Small intestine (tissue), 7 donors: ENCODE measurements at regions not wholly inside any gene's neighbourhood (a gene's known extent, or its start where the extent isn't known, plus 50 kb on each side); places are given as distances from the start of the nearest gene placed in this dataset.

Source experiments
- DNase-seq, 2 donors: peaks; one replicate each; pipeline versions ENCODE4 v3.0.0 to v3.0.0-alpha.2; 2013
- FAIRE-seq: peaks from 2 replicates; lab custom pipeline; 2012; peaks lifted over from hg19 to GRCh38; lab: Jason Lieb, UNC
- H3K27ac ChIP-seq, 3 donors: one replicate each; pipeline ENCODE4 v1.5.1; 2013; ENCODE audit warnings: low read length in 2 of 3, mild to moderate bottlenecking in 2 of 3, control low read depth in 1 of 3, inconsistent platforms in 1 of 3, low read depth in 1 of 3, moderate library complexity in 1 of 3
- H3K27me3 ChIP-seq, 3 donors: one replicate each; pipeline ENCODE4 v1.6.1; 2013; ENCODE audit warnings: low read length in 3 of 3, inconsistent platforms in 1 of 3; ENCODE audit not compliant: control insufficient read depth in 3 of 3, insufficient read depth in 3 of 3
- H3K36me3 ChIP-seq, 3 donors: one replicate each; pipeline ENCODE4 v1.6.1; 2013; ENCODE audit warnings: low read length in 3 of 3, inconsistent platforms in 1 of 3, low read depth in 1 of 3, mild to moderate bottlenecking in 1 of 3, moderate library complexity in 1 of 3; ENCODE audit not compliant: control insufficient read depth in 3 of 3, insufficient read depth in 2 of 3
- H3K4me1 ChIP-seq, 3 donors: one replicate each; pipeline ENCODE4 v1.6.1; 2013; ENCODE audit warnings: low read length in 2 of 3, inconsistent platforms in 1 of 3, low read depth in 1 of 3, mild to moderate bottlenecking in 1 of 3, moderate library complexity in 1 of 3; ENCODE audit not compliant: control insufficient read depth in 3 of 3, insufficient read depth in 2 of 3
- H3K4me3 ChIP-seq, 3 donors: one replicate each; pipeline ENCODE4 v1.5.1; 2013; ENCODE audit warnings: low read length in 3 of 3, control low read depth in 1 of 3, inconsistent platforms in 1 of 3, low read depth in 1 of 3, mild to moderate bottlenecking in 1 of 3, moderate library complexity in 1 of 3
- H3K9me3 ChIP-seq, 2 donors: one replicate each; pipeline ENCODE4 v1.6.1; 2013; ENCODE audit warnings: low read depth in 1 of 2, low read length in 1 of 2; ENCODE audit not compliant: control insufficient read depth in 2 of 2, insufficient read depth in 1 of 2
- WGBS, 3 donors: extraction: QIAGEN DNeasy Blood & Tissue Kit; methylation state at CpG; one replicate each; pipeline ENCODE4 v1.1.7; 2013; 5-methylcytosine and 5-hydroxymethylcytosine counted together
- donor health status: healthy with polysubstance abuse.
- donor health status: control.
- donor health status: control.
- donor health status: Bipolar disorder and iron deficiency.
- donor health status: healthy.

DNA sequence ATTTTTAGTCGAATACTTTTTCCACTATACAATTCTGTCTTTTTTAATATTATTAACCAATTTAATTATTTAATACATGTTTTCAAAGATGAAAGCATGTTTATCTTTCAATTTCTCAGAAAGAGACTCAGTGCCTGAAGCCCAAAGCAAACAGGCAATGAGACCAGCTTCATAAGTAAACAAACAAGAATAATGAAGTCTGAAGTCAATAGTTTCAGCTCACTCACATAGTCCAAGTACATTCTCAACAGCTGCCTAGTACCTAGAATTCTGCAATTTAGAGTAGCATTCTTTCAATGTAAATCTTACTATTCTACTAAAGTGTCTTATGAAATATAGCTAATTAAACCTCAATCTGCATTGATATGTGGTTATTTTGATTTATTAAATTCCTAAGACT is 626.5 kb upstream of the NRSN1 start:
- Histone ChIP-seq H3K36me3 (no peaks in the 10 kb centered on the region), H3K4me3 (no peak overlapping the region), H3K27ac (no peak overlapping the region), H3K27me3 (no peaks in the 10 kb centered on the region), H3K9me3 (no peaks in the 10 kb centered on the region), H3K4me1 (no peaks in the 10 kb centered on the region)
- FAIRE-seq (no peak), DNase-seq (no peak)
- 74 to 84% (median 81%) methylated on average over 1 of the region's 1 CpG for WGBS, 3 donors

DNA sequence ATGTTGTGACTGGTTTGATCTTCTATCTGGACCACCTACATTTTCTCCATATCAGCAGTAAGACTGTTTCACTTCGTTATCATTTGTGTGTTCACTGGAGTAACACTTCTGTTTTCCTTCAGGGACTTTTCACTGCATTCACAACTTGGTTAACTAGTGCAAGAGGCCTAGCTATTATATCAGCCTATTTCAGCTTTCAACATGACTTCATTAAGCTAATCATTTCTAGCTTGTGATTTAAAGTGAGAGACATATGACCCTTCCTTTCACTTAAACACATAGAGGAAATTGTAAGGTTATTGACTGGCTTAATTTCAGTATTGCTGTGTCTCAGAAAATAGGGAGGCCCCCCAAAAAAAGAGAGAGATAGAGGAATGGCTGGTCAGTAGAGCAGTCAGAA is 622.8 kb upstream of the NRSN1 start:
- no peaks in the 10 kb centered on the region for H3K9me3 ChIP-seq

DNA sequence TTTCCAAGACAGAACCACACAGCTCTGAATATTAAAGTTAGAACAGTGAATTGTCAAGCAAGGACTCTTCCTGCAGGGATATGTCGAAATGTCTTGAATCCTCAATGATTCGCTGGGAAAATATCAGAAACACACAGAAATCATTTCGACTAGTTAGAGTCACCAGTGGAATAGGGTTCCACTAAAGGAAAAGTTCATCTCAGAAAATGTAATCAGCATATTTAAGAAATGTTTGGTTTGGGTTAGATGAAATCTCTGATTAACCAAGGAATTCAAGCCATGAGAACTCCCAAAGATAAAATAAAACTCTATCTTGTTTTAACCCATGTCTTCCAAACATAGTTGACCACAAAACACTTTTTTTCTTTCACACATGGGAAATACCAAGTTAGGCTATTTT is 621.0 kb upstream of the NRSN1 start:
- H3K9me3 ChIP-seq, result no peaks in the 10 kb centered on the region
- 81 to 88% (median 85%) methylated on average over 3 of the region's 3 CpGs for WGBS, 3 donors
- DNase-seq (no peak), FAIRE-seq (no peak)
- H3K27me3 ChIP-seq, result no peaks in the 10 kb centered on the region
- no peak overlapping the region for H3K27ac ChIP-seq
- H3K36me3 ChIP-seq, result no peaks in the 10 kb centered on the region
- no peak overlapping the region for H3K4me3 ChIP-seq
- no peaks in the 10 kb centered on the region for H3K4me1 ChIP-seq

More for the DNA sequence above, 622.8 kb upstream of the NRSN1 start:
- Histone ChIP-seq H3K27ac (no peak overlapping the region), H3K36me3 (no peaks in the 10 kb centered on the region), H3K4me1 (no peaks in the 10 kb centered on the region), H3K4me3 (no peak overlapping the region), H3K27me3 (no peaks in the 10 kb centered on the region)
- FAIRE-seq, result no peak
- DNase-seq, result no peak
- WGBS, 3 donors, result 25 to 69% (median 29%) methylated on average over 1 of the region's 1 CpG

- FAIRE-seq, result no peak
- H3K4me3 ChIP-seq, result no peak overlapping the region
- no peaks in the 10 kb centered on the region for H3K4me1 ChIP-seq
- no peaks in the 10 kb centered on the region for H3K27me3 ChIP-seq
- WGBS, 3 donors, result 31 to 62% (median 39%) methylated on average over 2 of the region's 2 CpGs
- no peak overlapping the region for H3K27ac ChIP-seq
- no peaks in the 10 kb centered on the region for H3K9me3 ChIP-seq
- H3K36me3 ChIP-seq, result no peaks in the 10 kb centered on the region
- DNase-seq, result no peak
Measured at GRCh38 chr6:23510778-23511510, 615.1 kb upstream of the NRSN1 start.

DNA sequence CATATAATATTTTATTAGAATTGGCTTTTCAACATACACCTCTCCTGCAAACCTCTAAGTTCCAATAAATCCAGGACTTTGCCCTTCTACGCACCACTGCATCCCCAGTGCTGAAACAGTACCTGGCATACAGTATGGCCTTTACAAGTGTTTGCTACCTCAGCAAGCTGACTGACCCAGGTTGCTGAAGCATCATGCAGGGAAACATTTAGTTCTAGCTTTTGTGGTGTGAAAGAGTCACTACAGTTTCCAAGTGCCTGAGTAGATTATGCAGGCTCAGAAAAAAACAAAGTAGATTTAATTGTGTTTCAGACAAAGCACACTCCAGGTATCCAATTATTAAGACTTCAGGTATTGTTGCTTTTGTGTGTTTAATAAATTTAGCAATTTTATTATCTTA is 614.2 kb upstream of the NRSN1 start:
- 66 to 89% (median 77%) methylated on average over 1 of the region's 1 CpG for WGBS, 3 donors
- Histone ChIP-seq H3K36me3 (no peaks in the 10 kb centered on the region), H3K4me1 (no peaks in the 10 kb centered on the region), H3K27me3 (no peaks in the 10 kb centered on the region), H3K4me3 (no peak overlapping the region), H3K27ac (no peak overlapping the region), H3K9me3 (no peaks in the 10 kb centered on the region)
- no peak for DNase-seq
- no peak for FAIRE-seq

- Histone ChIP-seq H3K4me3 (no peak overlapping the region), H3K27ac (no peak overlapping the region), H3K27me3 (no peaks in the 10 kb centered on the region), H3K9me3 (no peaks in the 10 kb centered on the region), H3K36me3 (no peaks in the 10 kb centered on the region), H3K4me1 (no peaks in the 10 kb centered on the region)
- DNase-seq (no peak), FAIRE-seq (no peak)
- 76 to 87% (median 82%) methylated on average over 6 of the region's 6 CpGs for WGBS, 3 donors
Measured at GRCh38 chr6:23518294-23518693, 607.7 kb upstream of the NRSN1 start.

DNA sequence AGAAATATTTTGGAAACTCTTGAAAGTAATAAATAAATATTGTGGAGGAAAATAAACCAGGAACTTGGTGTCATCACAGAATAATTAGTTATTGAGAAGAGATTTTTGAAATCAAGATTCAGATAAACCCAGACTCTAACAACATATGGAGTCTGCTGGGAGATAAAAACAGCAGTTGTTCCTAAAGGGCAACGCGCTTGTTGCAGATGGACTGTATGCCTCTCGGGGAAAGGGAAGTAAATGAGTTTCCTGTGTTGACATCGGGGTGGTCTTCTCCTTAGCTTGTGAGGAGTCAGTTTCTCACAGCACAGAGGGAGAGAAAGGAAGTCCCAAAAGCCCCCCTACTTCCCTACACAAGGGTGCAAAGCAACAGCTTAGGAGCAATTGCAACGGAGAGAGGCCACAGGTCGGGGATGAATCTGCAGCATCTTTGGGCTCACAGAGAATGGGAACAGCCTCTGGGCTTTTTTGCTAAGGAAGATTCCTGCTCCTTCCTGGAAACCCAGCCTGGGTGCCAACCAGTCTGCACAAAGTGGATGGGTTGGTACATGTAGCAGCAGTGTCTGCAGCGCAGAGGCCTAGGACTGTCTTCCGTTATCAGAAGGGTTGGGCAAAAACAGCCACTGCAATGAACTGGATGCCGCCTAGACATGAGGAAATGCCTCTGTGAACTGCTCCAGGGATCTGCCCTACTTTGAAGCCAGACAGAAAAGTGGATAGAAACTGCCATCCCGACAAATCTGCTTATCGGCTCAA is 603.0 kb upstream of the NRSN1 start:
- Histone ChIP-seq H3K4me1 (no peaks in the 10 kb centered on the region), H3K27me3 (no peaks in the 10 kb centered on the region), H3K4me3 (no peak overlapping the region), H3K27ac (no peak overlapping the region), H3K9me3 (no peaks in the 10 kb centered on the region), H3K36me3 (no peaks in the 10 kb centered on the region)
- FAIRE-seq, result no peak
- DNase-seq, result no peak
- WGBS, 3 donors, result 68 to 88% (median 80%) methylated on average over 11 of the region's 11 CpGs

- Histone ChIP-seq H3K27ac (no peak overlapping the region), H3K4me3 (no peak overlapping the region), H3K9me3 (no peaks in the 10 kb centered on the region), H3K27me3 (no peaks in the 10 kb centered on the region), H3K4me1 (no peaks in the 10 kb centered on the region), H3K36me3 (no peaks in the 10 kb centered on the region)
- DNase-seq (no peak), FAIRE-seq (no peak)
- WGBS, 3 donors, result 77 to 92% (median 89%) methylated on average over 2 of the region's 2 CpGs
Measured at GRCh38 chr6:23523771-23524170, 602.2 kb upstream of the NRSN1 start.
